Caki2 (cell line): ENCODE measurements at regions not wholly inside any gene's neighbourhood (a gene's known extent, or its start where the extent isn't known, plus 50 kb on each side); places are given as distances from the start of the nearest gene placed in this dataset.

Experiments
- DNase-seq: peaks from one replicate; pipeline ENCODE4 v3.0.0-alpha.2; 2015; ENCODE audit warnings: low read depth
- in situ Hi-C: cut with HindIII; loops from 2 replicates; pipeline ENCODE4 v1.10.0; 2016; ENCODE audit warnings: low sequenced_read_pairs, low pct_unique_long_range_greater_than_20kb, mixed read lengths

GRCh38 chr2:226434702-226435101, 364.9 kb downstream of the IRS1 start:
- no peak for DNase-seq
- in situ Hi-C loops = no loop called here

GRCh38 chr2:226431288-226431948, 368.2 kb downstream of the IRS1 start:
- DNase-seq = peak; percentile 36
- in situ Hi-C loops = no loop called here

DNA sequence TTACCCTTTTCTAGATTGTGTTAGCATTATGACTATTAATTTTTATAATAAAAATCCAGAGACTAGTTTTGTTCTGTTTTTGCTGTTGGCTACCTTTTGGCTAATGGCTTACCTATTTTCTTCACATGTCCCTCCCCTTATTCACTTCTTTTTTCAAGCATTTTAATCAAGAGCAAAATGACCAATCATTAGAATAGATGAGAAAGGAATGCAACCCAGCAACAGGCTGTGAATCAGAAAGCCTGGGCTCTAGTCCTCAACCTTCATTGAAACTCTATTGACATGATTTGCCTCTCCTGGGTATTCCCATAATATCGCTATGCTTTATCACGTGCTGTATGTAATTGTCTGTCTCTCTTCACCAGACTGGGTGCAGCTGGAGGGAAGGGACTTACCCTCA, 370.1 kb downstream of the IRS1 start:
- DNase-seq = no peak

GRCh38 chr2:226427538-226428307, 371.9 kb downstream of the IRS1 start:
- in situ Hi-C loops = no loop called here
- DNase-seq = peak; percentile 38

More for the DNA sequence above, 370.1 kb downstream of the IRS1 start:
- in situ Hi-C loops = no loop called here

DNA sequence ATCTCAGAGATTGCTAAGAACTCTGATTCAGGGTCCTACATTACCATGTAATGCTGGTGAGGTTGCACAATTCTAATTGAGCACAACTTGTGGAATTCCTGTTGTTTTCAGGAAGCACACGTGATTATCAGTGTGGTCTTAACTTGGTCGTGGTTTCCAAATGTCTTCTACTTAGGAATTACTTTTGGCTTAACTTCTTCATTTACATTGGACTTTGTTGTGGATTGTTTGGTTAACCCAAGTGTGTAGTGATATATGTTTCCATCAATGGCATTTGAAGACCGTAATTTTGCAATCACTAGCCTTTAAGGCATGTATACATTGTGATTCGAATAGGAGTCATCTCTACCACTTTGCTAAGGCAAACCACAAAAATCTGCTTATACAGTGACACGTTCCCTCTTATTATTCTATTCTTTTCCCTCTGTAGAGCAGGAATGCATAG, 373.3 kb downstream of the IRS1 start:
- DNase-seq = peak; percentile 16
- in situ Hi-C loops = no loop called here

- no peak for DNase-seq
- in situ Hi-C loops = no loop called here
Observed at GRCh38 chr2:226424971-226425370, 374.6 kb downstream of the IRS1 start.

- in situ Hi-C loops = no loop called here
- DNase-seq = no peak
Observed at GRCh38 chr2:226423498-226423960, 376.1 kb downstream of the IRS1 start.

DNA sequence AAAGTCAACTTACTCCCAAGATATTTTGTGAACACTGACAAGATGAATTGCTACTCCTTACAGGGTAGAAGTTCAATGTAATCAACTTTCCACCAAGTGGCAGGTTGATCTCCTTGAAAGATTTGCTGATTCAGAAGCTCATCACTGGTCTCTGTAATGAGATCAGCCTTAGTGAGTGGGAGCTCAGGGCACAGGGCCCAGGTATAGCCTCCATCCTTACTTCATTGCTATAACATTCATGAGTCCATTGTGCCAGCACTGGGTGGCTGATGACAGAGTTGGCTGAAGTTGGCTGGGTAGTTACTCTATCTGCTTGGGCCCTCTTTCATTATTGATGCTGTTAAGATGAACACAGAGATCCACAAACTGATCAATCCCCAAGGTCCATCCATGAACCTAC, 379.0 kb downstream of the IRS1 start:
- in situ Hi-C loops = no loop called here
- DNase-seq = no peak

DNA sequence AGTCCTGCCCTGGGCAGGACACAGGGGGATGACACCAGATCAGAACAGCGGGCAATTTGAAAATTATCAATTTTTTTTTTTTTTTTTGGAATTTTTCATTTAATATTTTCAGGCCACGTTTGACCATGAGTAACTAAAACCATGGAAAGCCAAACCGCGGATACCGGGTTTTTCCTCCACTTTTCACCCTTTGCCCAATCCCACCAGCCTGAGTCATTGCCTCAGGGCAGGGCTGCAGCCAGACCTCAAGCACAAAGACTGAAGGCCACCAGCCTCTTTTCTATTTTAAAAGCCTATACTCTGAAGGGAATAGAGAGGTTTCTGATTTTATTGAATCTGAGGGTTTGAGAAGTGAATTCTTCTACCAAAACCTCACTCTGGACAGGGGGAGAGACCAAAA, 381.1 kb downstream of the IRS1 start:
- no peak for DNase-seq

DNA sequence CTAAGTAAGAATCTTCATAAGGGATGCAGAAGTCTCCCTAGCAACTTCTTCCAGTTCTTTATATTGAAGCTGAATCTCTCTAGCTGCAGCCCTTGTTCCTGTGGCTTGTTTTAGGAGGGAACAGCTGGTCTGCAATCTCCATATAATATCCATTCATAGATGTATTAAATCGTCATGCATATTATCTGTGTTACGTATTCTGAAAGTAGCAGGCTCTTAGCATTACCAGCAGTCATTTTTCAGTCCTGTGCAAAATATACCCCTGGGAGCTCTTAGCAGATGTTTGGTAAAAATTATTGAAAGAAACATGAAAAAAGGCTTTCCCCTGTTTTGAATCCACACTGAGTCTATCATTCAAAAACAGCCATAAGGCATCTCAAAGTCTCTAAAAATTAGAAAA, 385.3 kb downstream of the IRS1 start:
- no peak for DNase-seq
- in situ Hi-C loops = no loop called here

More for the DNA sequence above, 381.1 kb downstream of the IRS1 start:
- in situ Hi-C loops = no loop called here

DNA sequence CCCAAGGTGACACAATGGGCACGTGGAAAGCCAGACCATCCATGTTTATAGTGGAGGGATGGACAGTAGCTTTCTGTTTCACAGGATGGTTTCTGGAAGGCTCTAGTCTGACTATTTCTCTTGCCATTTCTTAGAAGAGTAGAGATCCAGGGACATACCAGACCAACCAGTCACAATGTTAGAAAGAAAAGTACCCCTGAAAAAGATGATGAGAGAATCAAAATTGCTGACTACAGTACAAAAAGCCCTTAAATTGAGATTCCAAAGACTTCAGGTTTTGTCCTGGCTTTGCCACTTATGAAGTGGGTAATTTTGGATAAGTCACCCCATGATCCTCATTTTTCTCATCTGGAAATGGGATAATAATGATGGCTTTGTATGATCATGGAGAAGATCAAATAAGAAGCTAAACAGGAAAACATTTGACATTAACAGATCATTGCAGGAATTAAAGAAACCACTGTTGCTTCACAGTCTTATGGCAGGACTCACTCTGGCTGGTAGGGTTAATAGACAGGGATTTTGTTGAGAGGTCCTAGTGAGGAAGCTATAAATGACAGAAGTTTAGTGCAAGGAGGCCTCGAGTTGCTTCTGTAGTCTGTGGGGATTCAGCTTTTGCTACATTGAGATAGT, 386.0 kb downstream of the IRS1 start:
- in situ Hi-C loops = no loop called here
- DNase-seq = no peak

- in situ Hi-C loops = no loop called here
- DNase-seq = peak; percentile 85
Observed at GRCh38 chr2:226411727-226412360, 387.8 kb downstream of the IRS1 start.

- in situ Hi-C loops = no loop called here
Observed at GRCh38 chr2:226411205-226411604, 388.4 kb downstream of the IRS1 start.

DNA sequence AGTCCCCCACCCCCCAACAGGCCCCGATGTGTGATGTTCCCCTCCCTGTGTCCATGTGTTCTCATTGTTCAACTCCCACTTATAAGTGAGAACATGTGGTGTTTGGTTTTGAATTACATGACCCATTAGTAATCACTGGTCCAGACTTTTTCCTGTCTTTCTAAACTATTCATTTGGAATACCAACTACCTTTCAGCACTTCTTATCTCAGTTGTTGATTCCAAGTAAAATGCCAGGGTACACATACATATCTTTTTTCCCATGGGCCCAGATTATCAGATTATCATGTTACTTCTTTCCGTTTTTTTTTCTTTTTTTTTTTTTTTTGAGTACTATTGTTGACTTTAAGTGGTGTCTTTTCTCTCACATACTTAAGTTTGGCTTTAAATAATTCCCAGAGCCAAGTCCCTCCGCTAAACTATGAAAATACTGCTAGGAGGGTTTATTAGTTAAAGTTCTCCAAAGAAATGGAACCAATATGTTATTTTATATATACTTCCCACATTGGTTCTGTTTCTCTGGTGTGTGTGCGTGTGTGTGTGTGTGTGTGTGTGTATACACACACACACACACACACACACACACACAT, 389.3 kb downstream of the IRS1 start:
- in situ Hi-C loops = no loop called here
- DNase-seq = no peak

More at GRCh38 chr2:226411205-226411604, 388.4 kb downstream of the IRS1 start:
- no peak for DNase-seq

DNA sequence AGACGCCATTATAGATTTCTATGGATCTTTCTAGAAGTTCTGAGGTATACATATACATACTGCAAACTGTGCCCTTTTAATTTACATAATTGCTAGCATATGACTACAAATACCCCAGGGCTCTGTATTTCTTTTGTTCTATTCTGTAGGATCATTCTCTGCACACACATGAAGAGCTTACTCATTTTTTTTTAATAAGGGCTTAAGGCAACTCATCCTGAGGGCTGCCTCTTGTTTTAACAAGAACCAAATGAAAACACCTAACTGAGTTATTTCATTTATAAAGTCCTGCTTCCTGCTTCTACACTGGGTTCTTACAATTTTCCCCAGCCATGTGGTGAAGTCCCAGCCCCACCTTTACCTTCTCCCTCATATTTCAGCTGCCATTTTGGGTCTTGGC, 390.5 kb downstream of the IRS1 start:
- in situ Hi-C loops = no loop called here
- no peak for DNase-seq

DNA sequence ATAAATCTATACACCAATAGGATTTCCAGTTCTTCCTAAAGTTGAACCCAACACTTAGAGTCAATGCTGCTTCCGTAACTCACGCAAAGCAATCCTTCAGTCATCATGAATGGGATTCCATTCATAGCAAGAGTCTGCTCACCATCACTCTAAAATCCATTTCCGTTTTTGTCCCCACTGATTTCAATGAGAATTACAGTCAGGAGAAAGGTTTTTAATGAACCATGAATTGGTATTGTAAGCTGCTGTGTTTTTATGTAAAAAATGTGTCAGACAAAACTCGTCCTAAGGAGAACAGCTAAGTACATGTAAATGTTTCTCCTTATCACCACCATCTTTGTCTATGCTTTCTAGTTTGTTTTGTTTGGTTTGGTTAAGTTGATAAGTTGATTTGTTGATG, 391.5 kb downstream of the IRS1 start:
- DNase-seq = no peak
- in situ Hi-C loops = no loop called here

DNA sequence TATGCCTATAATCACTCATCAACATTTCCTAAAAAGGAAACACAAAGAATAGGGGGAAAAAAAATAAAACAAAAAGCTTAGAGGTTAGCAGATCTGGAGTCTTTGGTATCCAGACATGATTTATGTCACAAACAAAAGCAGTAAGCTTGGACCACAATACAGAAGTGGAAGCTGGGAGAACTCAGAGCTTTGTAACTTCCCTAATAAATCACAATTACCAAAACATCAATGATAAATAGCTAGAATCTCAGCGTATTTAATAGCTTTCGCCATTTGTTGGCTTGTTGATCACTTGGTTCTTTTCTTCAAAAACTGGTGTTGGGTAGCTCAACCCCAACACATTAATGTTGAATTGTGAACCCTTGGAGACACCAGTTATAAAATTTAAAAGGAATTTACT, 392.5 kb downstream of the IRS1 start:
- DNase-seq = no peak
- in situ Hi-C loops = no loop called here

DNA sequence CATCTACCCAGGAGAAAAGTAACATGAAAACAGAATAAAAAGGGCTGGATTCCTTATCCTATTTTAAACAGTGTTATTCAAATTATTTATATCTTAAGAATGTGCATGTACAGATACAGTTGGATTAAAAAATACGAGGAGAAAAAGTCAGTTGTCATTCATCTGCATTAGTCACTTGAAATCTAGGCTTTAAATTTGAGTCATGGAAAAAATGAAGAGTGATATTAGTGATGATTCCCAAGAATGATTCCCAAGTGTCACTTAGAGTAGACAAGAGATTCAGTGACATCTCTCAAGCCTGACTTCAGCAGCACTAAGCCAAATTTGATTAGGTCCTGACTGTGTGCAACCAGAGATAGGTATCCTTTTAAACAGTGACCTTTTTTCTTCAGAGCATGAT, 394.2 kb downstream of the IRS1 start:
- no peak for DNase-seq
- in situ Hi-C loops = no loop called here
